Stomach (tissue), 4 donors: ENCODE measurements at regions not wholly inside any gene's neighbourhood (a gene's known extent, or its start where the extent isn't known, plus 50 kb on each side); places are given as distances from the start of the nearest gene placed in this dataset.
"Not testable (repeated sequence)": the region's sequence is repeated elsewhere in the genome, so short reads cannot be mapped to it uniquely, and the experiment has no call there.

ENCODE experiments used
- POLR2AphosphoS5 ChIP-seq, 3 donors: sonication (generic); formaldehyde crosslinking; IDR thresholded peaks; one replicate each; pipeline ENCODE4 v1.6.1; 2016; ENCODE audit warnings: antibody characterized with exemption in 3 of 3
- TF ChIP-seq, protein P1 (sequence below), 7 experiments: fragments of 450-650 bp in 4 of 7; fragments of 200-600 bp in 3 of 7; sonication (generic) in 3 of 7; IDR thresholded peaks; one replicate each; pipeline ENCODE4 v1.5.1; 2016 to 2019; ENCODE audit warnings: antibody characterized with exemption in 7 of 7, control low read depth in 2 of 7, mild to moderate bottlenecking in 1 of 7

DNA sequence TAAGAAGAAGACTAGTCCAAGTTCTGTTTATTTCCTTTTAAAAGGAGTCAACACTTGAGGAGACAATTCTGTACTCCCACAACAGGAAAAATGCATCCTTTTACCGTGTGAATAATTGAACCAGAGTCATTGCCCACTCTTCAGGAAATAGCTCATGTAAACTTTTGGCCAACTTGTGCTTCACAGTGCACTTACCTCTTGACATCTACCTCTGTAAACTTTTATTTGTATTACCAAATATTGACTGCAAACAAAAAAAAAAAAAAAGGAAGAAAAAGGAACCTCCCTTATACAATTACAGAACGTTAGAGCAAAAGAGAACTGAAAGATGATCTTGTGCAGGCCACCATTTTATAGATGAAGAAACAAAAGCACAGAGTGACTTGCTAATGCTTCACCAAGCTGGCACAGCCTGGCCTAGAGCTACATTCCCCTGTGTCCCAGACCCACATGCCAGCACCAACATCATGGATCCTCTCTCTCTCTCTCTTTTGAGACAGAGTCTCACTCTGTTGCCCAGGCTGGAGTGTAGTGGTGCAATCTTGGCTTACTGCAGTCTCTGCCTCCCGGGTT lies 107.3 kb upstream of the NBPF19 start:
- TF ChIP-seq, protein P1, sequence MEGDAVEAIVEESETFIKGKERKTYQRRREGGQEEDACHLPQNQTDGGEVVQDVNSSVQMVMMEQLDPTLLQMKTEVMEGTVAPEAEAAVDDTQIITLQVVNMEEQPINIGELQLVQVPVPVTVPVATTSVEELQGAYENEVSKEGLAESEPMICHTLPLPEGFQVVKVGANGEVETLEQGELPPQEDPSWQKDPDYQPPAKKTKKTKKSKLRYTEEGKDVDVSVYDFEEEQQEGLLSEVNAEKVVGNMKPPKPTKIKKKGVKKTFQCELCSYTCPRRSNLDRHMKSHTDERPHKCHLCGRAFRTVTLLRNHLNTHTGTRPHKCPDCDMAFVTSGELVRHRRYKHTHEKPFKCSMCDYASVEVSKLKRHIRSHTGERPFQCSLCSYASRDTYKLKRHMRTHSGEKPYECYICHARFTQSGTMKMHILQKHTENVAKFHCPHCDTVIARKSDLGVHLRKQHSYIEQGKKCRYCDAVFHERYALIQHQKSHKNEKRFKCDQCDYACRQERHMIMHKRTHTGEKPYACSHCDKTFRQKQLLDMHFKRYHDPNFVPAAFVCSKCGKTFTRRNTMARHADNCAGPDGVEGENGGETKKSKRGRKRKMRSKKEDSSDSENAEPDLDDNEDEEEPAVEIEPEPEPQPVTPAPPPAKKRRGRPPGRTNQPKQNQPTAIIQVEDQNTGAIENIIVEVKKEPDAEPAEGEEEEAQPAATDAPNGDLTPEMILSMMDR (IDR thresholded peaks at IDR 0.05): not testable (repeated sequence)
- TF ChIP-seq POLR2AphosphoS5 (IDR thresholded peaks at IDR 0.05): not testable (repeated sequence)
